ENCODE measurements at regions not wholly inside any gene's neighbourhood (a gene's known extent, or its start where the extent isn't known, plus 50 kb on each side); places are given as distances from the start of the nearest gene placed in this dataset.

DNA sequence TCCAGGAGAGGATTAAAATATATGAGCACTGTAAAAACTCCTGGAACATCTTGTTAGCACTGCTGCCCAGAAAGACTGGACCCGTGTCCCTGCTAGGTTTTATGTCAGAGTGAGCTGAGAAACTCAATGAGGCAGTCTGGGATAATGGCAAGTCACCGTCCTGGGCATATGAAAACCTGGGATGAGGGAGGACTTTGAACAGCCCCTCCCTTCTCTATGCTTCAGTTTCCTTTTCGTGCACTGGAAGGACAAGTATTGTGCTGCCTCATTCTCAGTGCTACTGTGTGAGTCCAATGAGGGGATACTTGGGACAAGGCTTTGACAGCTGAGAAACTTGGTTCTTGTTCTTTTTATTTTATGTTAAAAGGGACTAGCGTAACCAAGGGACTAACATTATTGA lies 143.0 kb upstream of the SHB start:
- Histone ChIP-seq H4K91ac (ENCODE audit: insufficient read length, low read depth, low read length) (no peak overlapping the region), H3K9ac (ENCODE audit: extremely low read depth, insufficient read length, low read length) (no peak overlapping the region), H3K18ac (ENCODE audit: insufficient read length, low read depth, low read length) (no peak overlapping the region), H3K4ac (ENCODE audit: low read depth, low read length) (no peak overlapping the region), H3K79me1 (ENCODE audit: insufficient read depth, low read depth, low read length, poor library complexity, severe bottlenecking) (no peaks in the 10 kb centered on the region), H3K4me1 (ENCODE audit: insufficient read depth, low read length) (no peaks in the 10 kb centered on the region), H2BK20ac (ENCODE audit: low read depth, low read length, poor library complexity, severe bottlenecking) (no peak overlapping the region), H3K27me3 (ENCODE audit: insufficient read depth, low read length) (peaks cover 75% of the 10 kb centered on the region), H3K14ac (ENCODE audit: insufficient read depth, low read length) (no peak overlapping the region), H3K79me2 (ENCODE audit: insufficient read depth, low read length) (no peaks in the 10 kb centered on the region), H2AFZ (ENCODE audit: low read length) (no peak overlapping the region), H4K8ac (replicated peaks; ENCODE audit: insufficient read length, low read depth, low read length) (no peak overlapping the region), H3K23ac (ENCODE audit: insufficient read length, low read depth, low read length) (no peak overlapping the region), H3K9me3 (ENCODE audit: control insufficient read depth, low read depth, low read length) (no peaks in the 10 kb centered on the region), H2BK12ac (ENCODE audit: insufficient read length, low read depth, low read length) (no peak overlapping the region), H3K56ac (ENCODE audit: insufficient read length, low read depth, low read length) (no peak overlapping the region), H2AK5ac (ENCODE audit: insufficient read length, low read length) (no peak overlapping the region), H2BK120ac (ENCODE audit: low read depth, low read length, poor library complexity, severe bottlenecking) (no peak overlapping the region), H3T11ph (ENCODE audit: low read length) (no peak overlapping the region), H2BK5ac (ENCODE audit: insufficient read length, low read length) (no peak overlapping the region), H3K27ac (ENCODE audit: insufficient read length, low read depth, low read length) (no peak overlapping the region), H3K4me2 (ENCODE audit: insufficient read depth, insufficient read length, low read length) (no peak overlapping the region), H4K20me1 (ENCODE audit: control insufficient read depth, insufficient read depth, insufficient read length) (no peaks in the 10 kb centered on the region), H4K5ac (ENCODE audit: insufficient read length, low read depth, low read length) (no peak overlapping the region), H3K23me2 (ENCODE audit: insufficient read length, low read depth, low read length, poor library complexity, severe bottlenecking) (no peaks in the 10 kb centered on the region), H2BK15ac (ENCODE audit: low read depth, low read length) (no peak overlapping the region)
- H3K9me3 Mint-ChIP-seq = peaks cover 0 to 10% of the 10 kb centered on the region in 2 experiments; a peak in 2 of 5 replicates
- no peak for TF ChIP-seq CTCF (conservative IDR thresholded peaks at IDR 0.05)
- no peak overlapping the region for H3K27ac Mint-ChIP-seq
- peaks cover 100% of the 10 kb centered on the region for H3K27me3 Mint-ChIP-seq (ENCODE audit: low read depth)
- WGBS (ENCODE audit: extremely low coverage, insufficient read length, low lambda C conversion rate) = no CpG with 5 or more reads among the region's 4 CpGs
- H3K36me3 Mint-ChIP-seq (ENCODE audit: insufficient read depth in 1 of 3, low read depth in 3 of 3) = no peaks in the 10 kb centered on the region
- H3K4me3 Mint-ChIP-seq = no peak overlapping the region
- peaks cover 14 to 22% of the 10 kb centered on the region in 2 experiments for H3K4me1 Mint-ChIP-seq
- DNase-seq = no peak

All from H9 (cell line).